ENCODE measurements at regions not wholly inside any gene's neighbourhood (a gene's known extent, or its start where the extent isn't known, plus 50 kb on each side); places are given as distances from the start of the nearest gene placed in this dataset.

GRCh38 chr12:72869024-72869423 is 596.9 kb downstream of the TRHDE start:
- no peaks in the 10 kb centered on the region for H3K36me3 Mint-ChIP-seq (ENCODE audit: insufficient read depth, unreplicated experiment)
- ChIA-PET POLR2A (interaction anchor here (1.1 kb wide), 1 partner anchor 484 kb away, joined by 3 read pairs; no protein-coding TSS in a partner anchor), CTCF (interaction anchor here (0.6 kb wide), 2 partner anchors 684 to 1231 kb away, joined by 3 to 4 read pairs; no protein-coding TSS in a partner anchor)
- TF ChIP-seq CTCF (IDR thresholded peaks at IDR 0.05; ENCODE audit: unreplicated experiment), result no peak
- peaks cover 4% of the 10 kb centered on the region for H3K9me3 Mint-ChIP-seq (ENCODE audit: unreplicated experiment)
- no peak overlapping the region for H3K27ac Mint-ChIP-seq (ENCODE audit: low read depth, unreplicated experiment)
- H3K4me1 Mint-ChIP-seq (ENCODE audit: insufficient read depth, unreplicated experiment), result no peaks in the 10 kb centered on the region
- intact Hi-C loops (cut with micrococcal nuclease), result no loop called here
- no peaks in the 10 kb centered on the region for H3K27me3 Mint-ChIP-seq (ENCODE audit: insufficient read depth, unreplicated experiment)
- BruUV-seq (replicated peaks), result no TSS peak
- no peak for DNase-seq (ENCODE audit: unreplicated experiment)
- H3K4me3 Mint-ChIP-seq (ENCODE audit: unreplicated experiment), result no peak overlapping the region

GRCh38 chr12:72872238-72872887 is 600.2 kb downstream of the TRHDE start:
- H3K4me3 Mint-ChIP-seq (ENCODE audit: unreplicated experiment), result no peak overlapping the region
- DNase-seq (ENCODE audit: unreplicated experiment), result no peak
- H3K27me3 Mint-ChIP-seq (ENCODE audit: insufficient read depth, unreplicated experiment), result no peaks in the 10 kb centered on the region
- peaks cover 24% of the 10 kb centered on the region for H3K9me3 Mint-ChIP-seq (ENCODE audit: unreplicated experiment)
- H3K36me3 Mint-ChIP-seq (ENCODE audit: insufficient read depth, unreplicated experiment), result no peaks in the 10 kb centered on the region
- ChIA-PET POLR2A (interaction anchor here (0.5 kb wide), 1 partner anchor 472 kb away, joined by 3 read pairs; no protein-coding TSS in a partner anchor), CTCF (no interaction called here)
- no TSS peak for BruUV-seq (replicated peaks)
- no peaks in the 10 kb centered on the region for H3K4me1 Mint-ChIP-seq (ENCODE audit: insufficient read depth, unreplicated experiment)
- no peak overlapping the region for H3K27ac Mint-ChIP-seq (ENCODE audit: low read depth, unreplicated experiment)
- intact Hi-C loops (cut with micrococcal nuclease), result no loop called here
- TF ChIP-seq CTCF (IDR thresholded peaks at IDR 0.05; ENCODE audit: unreplicated experiment), result no peak

GRCh38 chr12:72872996-72873395 is 600.8 kb downstream of the TRHDE start:
- H3K27ac Mint-ChIP-seq (ENCODE audit: low read depth, unreplicated experiment), result no peak overlapping the region
- H3K9me3 Mint-ChIP-seq (ENCODE audit: unreplicated experiment), result peaks cover 29% of the 10 kb centered on the region
- H3K4me1 Mint-ChIP-seq (ENCODE audit: insufficient read depth, unreplicated experiment), result no peaks in the 10 kb centered on the region
- H3K4me3 Mint-ChIP-seq (ENCODE audit: unreplicated experiment), result no peak overlapping the region
- POLR2A ChIA-PET, result interaction anchor here (0.5 kb wide), 1 partner anchor 471 kb away, joined by 3 read pairs; no protein-coding TSS in a partner anchor
- BruUV-seq (replicated peaks), result no TSS peak
- no peak for DNase-seq (ENCODE audit: unreplicated experiment)
- no peak for TF ChIP-seq CTCF (IDR thresholded peaks at IDR 0.05; ENCODE audit: unreplicated experiment)
- CTCF ChIA-PET, result no interaction called here
- intact Hi-C loops (cut with micrococcal nuclease), result no loop called here
- H3K27me3 Mint-ChIP-seq (ENCODE audit: insufficient read depth, unreplicated experiment), result no peaks in the 10 kb centered on the region
- no peaks in the 10 kb centered on the region for H3K36me3 Mint-ChIP-seq (ENCODE audit: insufficient read depth, unreplicated experiment)

- ChIA-PET POLR2A (no interaction called here), CTCF (no interaction called here)
- Mint-ChIP-seq H3K36me3 (ENCODE audit: insufficient read depth, unreplicated experiment) (no peaks in the 10 kb centered on the region), H3K4me3 (ENCODE audit: unreplicated experiment) (no peak overlapping the region), H3K9me3 (ENCODE audit: unreplicated experiment) (peaks cover 29% of the 10 kb centered on the region), H3K4me1 (ENCODE audit: insufficient read depth, unreplicated experiment) (no peaks in the 10 kb centered on the region), H3K27me3 (ENCODE audit: insufficient read depth, unreplicated experiment) (no peaks in the 10 kb centered on the region), H3K27ac (ENCODE audit: low read depth, unreplicated experiment) (no peak overlapping the region)
- no TSS peak for BruUV-seq (replicated peaks)
- DNase-seq (ENCODE audit: unreplicated experiment), result no peak
- intact Hi-C loops (cut with micrococcal nuclease), result no loop called here
- TF ChIP-seq CTCF (IDR thresholded peaks at IDR 0.05; ENCODE audit: unreplicated experiment), result no peak
These were observed 603.9 kb downstream of the TRHDE start for GRCh38 chr12:72876092-72876491.
